ENCODE measurements at regions not wholly inside any gene's neighbourhood (a gene's known extent, or its start where the extent isn't known, plus 50 kb on each side); places are given as distances from the start of the nearest gene placed in this dataset.

- DNase-seq (ENCODE audit: low read depth in 2 of 2): no peak
These were observed 80.0 kb upstream of the ERBB4 start for GRCh38 chr2:212618636-212619035.

- DNase-seq (ENCODE audit: low read depth in 2 of 2): no peak
These were observed 72.3 kb upstream of the ERBB4 start for GRCh38 chr2:212610872-212611425.

GRCh38 chr2:212609479-212609878, 70.9 kb upstream of the ERBB4 start:
- no peak for DNase-seq (ENCODE audit: low read depth in 2 of 2)

GRCh38 chr2:212607080-212607479, 68.5 kb upstream of the ERBB4 start:
- no peak for DNase-seq (ENCODE audit: low read depth in 2 of 2)

GRCh38 chr2:212606232-212606631, 67.6 kb upstream of the ERBB4 start:
- no peak for DNase-seq (ENCODE audit: low read depth in 2 of 2)

- no peak for DNase-seq (ENCODE audit: low read depth in 2 of 2)
These were observed 58.1 kb upstream of the ERBB4 start for GRCh38 chr2:212596688-212597087.

- DNase-seq (ENCODE audit: low read depth in 2 of 2): no peak
These were observed 57.7 kb upstream of the ERBB4 start for GRCh38 chr2:212596276-212596675.

GRCh38 chr2:212595036-212595654, 56.5 kb upstream of the ERBB4 start:
- no peak for DNase-seq (ENCODE audit: low read depth in 2 of 2)

GRCh38 chr2:212592695-212593094, 54.1 kb upstream of the ERBB4 start:
- DNase-seq (ENCODE audit: low read depth in 2 of 2): no peak

Measured in stimulated activated CD4-positive, alpha-beta T cell treated with anti-CD3 and anti-CD28 coated beads, Interleukin-1b, Interleukin-23, amount 100 ng/mL, for 1 hour (primary cell).